Activated naive CD8-positive, alpha-beta T cell treated with anti-CD3 and anti-CD28 coated beads, Interleukin-2, amount 10 ng/mL, durations not matched to agents 7 days and 5 days (primary cell): ENCODE measurements at regions not wholly inside any gene's neighbourhood (a gene's known extent, or its start where the extent isn't known, plus 50 kb on each side); places are given as distances from the start of the nearest gene placed in this dataset.

Experiments used
- ATAC-seq: fragments of 150-1000 bp; cut with Tn5 transposase; one replicate; pipeline ENCODE4 v1.10.0; 2021; ENCODE audit warnings: low read depth, moderate library complexity
- POLR2A ChIA-PET: fragments of 350-600 bp; sonication (Branson Sonifier 250); formaldehyde crosslinking; loops from one replicate; lab custom pipeline; 2021; ENCODE audit warnings: antibody characterized with exemption; lab: Charles Lee
- DNase-seq: peaks from one replicate; pipeline ENCODE4 v3.0.0; 2021
- H3K27ac Mint-ChIP-seq: one replicate; pipeline ENCODE4 v1.8.0; 2022; ENCODE audit warnings: mild to moderate bottlenecking, mixed read lengths
- H3K27me3 Mint-ChIP-seq: one replicate; pipeline ENCODE4 v1.8.0; 2022; ENCODE audit warnings: mild to moderate bottlenecking, moderate library complexity, mixed read lengths
- H3K36me3 Mint-ChIP-seq: one replicate; pipeline ENCODE4 v1.8.0; 2021; ENCODE audit warnings: mild to moderate bottlenecking, mixed read lengths
- H3K4me1 Mint-ChIP-seq: one replicate; pipeline ENCODE4 v1.8.0; 2021; ENCODE audit warnings: mixed read lengths
- H3K4me3 Mint-ChIP-seq: one replicate; pipeline ENCODE4 v1.8.0; 2022; ENCODE audit warnings: mild to moderate bottlenecking, moderate library complexity, mixed read lengths
- H3K9me3 Mint-ChIP-seq: one replicate; pipeline ENCODE4 v1.8.0; 2021; ENCODE audit warnings: mixed read lengths

- Mint-ChIP-seq H3K9me3 (no peaks in the 10 kb centered on the region), H3K36me3 (no peaks in the 10 kb centered on the region), H3K27ac (no peak overlapping the region), H3K27me3 (no peaks in the 10 kb centered on the region), H3K4me3 (no peak overlapping the region), H3K4me1 (no peaks in the 10 kb centered on the region)
- ATAC-seq (no peak), DNase-seq (no peak)
- POLR2A ChIA-PET: no interaction called here
Measured at GRCh38 chr15:37223089-37223488, 122.7 kb upstream of the MEIS2 start.

DNA sequence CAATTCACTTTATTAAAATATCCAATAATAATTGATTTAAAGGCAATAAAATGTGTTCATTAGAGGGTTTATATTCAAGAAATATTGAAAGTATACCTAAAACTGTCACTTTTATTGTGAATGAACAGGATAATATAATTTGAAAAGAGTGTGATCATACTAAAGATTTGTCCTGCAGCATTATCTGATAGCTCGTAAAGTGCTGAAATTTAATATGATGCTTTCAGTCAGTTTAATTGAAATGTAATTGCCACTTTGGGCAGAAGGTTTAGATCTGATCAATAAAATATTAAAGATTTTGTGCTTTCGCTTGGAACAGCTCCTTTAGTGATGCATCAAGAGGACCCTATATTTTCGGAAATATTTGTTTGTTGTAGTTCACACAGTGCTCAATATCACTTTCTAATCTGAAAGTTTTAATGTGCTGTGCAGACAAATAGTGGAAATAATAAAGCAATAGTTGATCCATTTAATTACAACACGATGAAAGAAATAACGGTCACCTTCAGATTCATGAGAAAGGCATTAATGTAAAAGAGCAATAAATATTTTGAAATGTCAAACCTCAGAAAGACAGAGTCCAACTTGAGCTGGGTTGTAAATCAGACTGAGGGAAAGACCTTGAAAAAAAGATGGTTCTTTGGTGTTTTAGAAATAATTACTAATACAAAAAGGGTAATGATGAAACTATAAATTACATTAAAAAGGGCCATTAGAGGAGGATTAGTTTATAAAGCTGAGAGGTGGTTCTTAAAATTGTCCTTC, 129.7 kb upstream of the MEIS2 start:
- no peaks in the 10 kb centered on the region for H3K27me3 Mint-ChIP-seq

DNA sequence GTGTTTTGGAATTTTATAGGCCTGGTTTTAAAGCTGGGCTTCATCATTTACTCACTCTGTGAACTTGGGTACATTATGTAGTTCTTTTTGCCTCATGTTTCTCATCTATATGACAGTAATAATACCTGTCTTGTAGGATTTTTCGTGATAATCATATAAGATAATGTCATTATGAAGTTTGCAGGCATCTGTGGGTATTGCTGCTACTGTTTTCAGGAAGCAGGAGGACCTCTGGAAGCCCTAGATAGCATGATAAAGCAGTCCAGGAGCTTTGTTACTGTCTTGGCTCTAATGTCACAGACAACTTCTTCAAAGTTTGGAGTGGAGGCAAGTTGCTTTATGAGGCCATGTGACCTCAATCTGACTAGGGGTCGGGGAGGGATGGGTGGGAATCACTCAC, 145.0 kb upstream of the MEIS2 start:
- Mint-ChIP-seq H3K36me3 (no peaks in the 10 kb centered on the region), H3K27ac (no peak overlapping the region), H3K4me1 (no peaks in the 10 kb centered on the region), H3K27me3 (no peaks in the 10 kb centered on the region), H3K4me3 (no peak overlapping the region), H3K9me3 (peaks cover 2% of the 10 kb centered on the region)
- POLR2A ChIA-PET: no interaction called here
- DNase-seq (no peak), ATAC-seq (no peak)

More for the DNA sequence above, 129.7 kb upstream of the MEIS2 start:
- POLR2A ChIA-PET: no interaction called here
- Mint-ChIP-seq H3K27ac (no peak overlapping the region), H3K4me1 (no peaks in the 10 kb centered on the region), H3K36me3 (no peaks in the 10 kb centered on the region), H3K9me3 (peaks cover 1% of the 10 kb centered on the region), H3K4me3 (no peak overlapping the region)
- ATAC-seq (no peak), DNase-seq (no peak)

DNA sequence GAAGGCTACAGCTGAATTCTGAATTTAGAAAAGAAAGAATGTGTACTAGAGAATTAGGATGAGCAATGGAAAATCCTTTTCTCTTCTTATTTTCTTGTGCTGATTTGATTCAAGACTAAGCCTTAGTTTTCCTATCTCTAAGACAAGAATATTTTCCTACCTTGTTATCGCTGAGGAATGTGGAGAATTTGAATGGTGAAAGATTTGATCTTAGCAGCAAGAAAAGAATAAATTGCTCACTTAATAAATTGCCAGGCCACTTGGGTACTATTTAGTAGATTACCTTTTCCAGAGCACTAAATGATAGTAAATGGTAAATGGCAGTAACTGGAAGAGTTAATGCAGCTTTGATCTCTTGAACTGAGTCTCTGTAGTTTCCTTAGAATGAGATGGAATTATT, 145.7 kb upstream of the MEIS2 start:
- Mint-ChIP-seq H3K4me3 (no peak overlapping the region), H3K27ac (no peak overlapping the region), H3K36me3 (no peaks in the 10 kb centered on the region), H3K4me1 (no peaks in the 10 kb centered on the region), H3K9me3 (no peaks in the 10 kb centered on the region), H3K27me3 (no peaks in the 10 kb centered on the region)
- no peak for DNase-seq
- POLR2A ChIA-PET: no interaction called here
- no peak for ATAC-seq

DNA sequence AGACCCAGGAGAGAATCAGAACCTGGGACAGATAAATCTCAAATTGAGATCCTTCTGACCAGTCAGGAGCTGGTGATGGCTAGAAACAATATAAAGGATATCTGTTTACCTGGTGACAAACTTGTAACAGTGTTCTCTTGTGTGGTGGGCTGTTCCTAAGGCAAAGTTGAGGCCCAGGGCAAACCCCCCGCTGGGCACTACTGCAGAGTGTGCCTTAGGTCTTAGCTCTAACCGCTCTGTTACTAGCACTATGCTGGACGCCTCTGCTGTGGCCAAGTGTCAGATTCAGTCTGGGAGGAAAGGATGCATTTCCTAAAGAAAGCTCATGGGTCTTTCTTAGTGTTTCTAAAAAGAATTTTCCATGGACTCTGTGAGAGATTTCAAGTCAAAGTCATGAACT, 146.5 kb upstream of the MEIS2 start:
- DNase-seq: no peak
- Mint-ChIP-seq H3K36me3 (no peaks in the 10 kb centered on the region), H3K27me3 (no peaks in the 10 kb centered on the region), H3K9me3 (no peaks in the 10 kb centered on the region), H3K4me1 (no peaks in the 10 kb centered on the region), H3K4me3 (no peak overlapping the region), H3K27ac (no peak overlapping the region)
- POLR2A ChIA-PET: no interaction called here
- ATAC-seq: no peak

- POLR2A ChIA-PET: no interaction called here
- H3K4me3 Mint-ChIP-seq: no peak overlapping the region
- H3K27ac Mint-ChIP-seq: no peak overlapping the region
- peaks cover 1% of the 10 kb centered on the region for H3K9me3 Mint-ChIP-seq
- ATAC-seq: no peak
- no peaks in the 10 kb centered on the region for H3K27me3 Mint-ChIP-seq
- H3K36me3 Mint-ChIP-seq: no peaks in the 10 kb centered on the region
- no peak for DNase-seq
- no peaks in the 10 kb centered on the region for H3K4me1 Mint-ChIP-seq
Measured at GRCh38 chr15:37249249-37249648, 148.9 kb upstream of the MEIS2 start.

DNA sequence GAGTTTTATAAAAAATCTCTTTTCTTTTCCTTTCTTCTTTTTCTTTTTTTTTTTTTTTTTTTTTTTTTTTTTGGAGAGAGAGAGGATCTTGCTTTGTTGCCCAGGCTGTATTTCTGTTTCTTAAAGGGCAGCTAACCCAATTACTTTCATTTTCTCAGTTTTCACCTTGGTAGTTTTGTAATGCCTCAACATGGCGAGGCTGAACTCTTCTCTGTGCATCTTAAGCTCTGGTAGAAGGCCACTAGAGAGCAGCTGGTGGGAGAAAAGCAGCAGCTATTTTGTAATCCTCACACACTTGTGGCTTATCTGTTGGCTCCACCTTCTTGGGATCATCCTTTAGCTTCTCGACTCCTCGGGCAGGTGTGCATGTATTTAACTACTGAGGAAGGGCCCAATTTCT, 152.2 kb upstream of the MEIS2 start:
- Mint-ChIP-seq H3K4me3 (no peak overlapping the region), H3K27me3 (no peaks in the 10 kb centered on the region), H3K27ac (no peak overlapping the region), H3K36me3 (no peaks in the 10 kb centered on the region), H3K4me1 (no peaks in the 10 kb centered on the region), H3K9me3 (peaks cover 1% of the 10 kb centered on the region)
- DNase-seq (no peak), ATAC-seq (no peak)
- POLR2A ChIA-PET: no interaction called here

DNA sequence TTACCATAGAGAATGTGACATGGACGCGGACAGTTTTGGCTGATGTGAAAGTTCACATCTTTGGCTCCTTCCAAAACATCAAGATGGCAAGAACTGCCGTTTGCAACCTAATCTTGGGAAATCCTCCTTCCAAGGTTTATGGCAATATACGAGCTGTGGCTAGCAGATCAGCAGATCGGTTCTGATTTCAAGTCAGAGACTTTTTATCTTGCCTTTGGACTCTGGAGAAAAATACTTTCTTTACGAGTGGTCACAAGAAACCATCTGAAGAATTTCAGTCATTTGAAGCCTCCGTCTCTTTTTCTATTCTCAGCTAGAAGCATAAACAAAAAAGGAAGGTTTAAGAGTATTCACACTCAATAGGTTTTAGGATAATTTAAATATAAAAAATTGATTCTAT, 153.5 kb upstream of the MEIS2 start:
- POLR2A ChIA-PET: no interaction called here
- ATAC-seq (no peak), DNase-seq (no peak)
- Mint-ChIP-seq H3K27me3 (no peaks in the 10 kb centered on the region), H3K4me3 (no peak overlapping the region), H3K9me3 (peaks cover 4% of the 10 kb centered on the region), H3K4me1 (no peaks in the 10 kb centered on the region), H3K36me3 (no peaks in the 10 kb centered on the region), H3K27ac (no peak overlapping the region)

GRCh38 chr15:37260255-37260654, 159.9 kb upstream of the MEIS2 start:
- Mint-ChIP-seq H3K36me3 (no peaks in the 10 kb centered on the region), H3K27me3 (no peaks in the 10 kb centered on the region), H3K9me3 (peaks cover 7% of the 10 kb centered on the region), H3K27ac (no peak overlapping the region), H3K4me1 (no peaks in the 10 kb centered on the region), H3K4me3 (no peak overlapping the region)
- DNase-seq (no peak), ATAC-seq (no peak)
- POLR2A ChIA-PET: no interaction called here

GRCh38 chr15:37261685-37262084, 161.3 kb upstream of the MEIS2 start:
- DNase-seq: no peak
- POLR2A ChIA-PET: no interaction called here
- Mint-ChIP-seq H3K9me3 (peaks cover 7% of the 10 kb centered on the region), H3K4me3 (no peak overlapping the region), H3K27me3 (no peaks in the 10 kb centered on the region), H3K27ac (no peak overlapping the region), H3K36me3 (no peaks in the 10 kb centered on the region), H3K4me1 (no peaks in the 10 kb centered on the region)
- no peak for ATAC-seq

GRCh38 chr15:37262922-37263608, 162.7 kb upstream of the MEIS2 start:
- Mint-ChIP-seq H3K4me1 (no peaks in the 10 kb centered on the region), H3K9me3 (peaks cover 7% of the 10 kb centered on the region), H3K27me3 (no peaks in the 10 kb centered on the region), H3K4me3 (no peak overlapping the region), H3K36me3 (no peaks in the 10 kb centered on the region), H3K27ac (no peak overlapping the region)
- POLR2A ChIA-PET: no interaction called here
- ATAC-seq: no peak
- no peak for DNase-seq

DNA sequence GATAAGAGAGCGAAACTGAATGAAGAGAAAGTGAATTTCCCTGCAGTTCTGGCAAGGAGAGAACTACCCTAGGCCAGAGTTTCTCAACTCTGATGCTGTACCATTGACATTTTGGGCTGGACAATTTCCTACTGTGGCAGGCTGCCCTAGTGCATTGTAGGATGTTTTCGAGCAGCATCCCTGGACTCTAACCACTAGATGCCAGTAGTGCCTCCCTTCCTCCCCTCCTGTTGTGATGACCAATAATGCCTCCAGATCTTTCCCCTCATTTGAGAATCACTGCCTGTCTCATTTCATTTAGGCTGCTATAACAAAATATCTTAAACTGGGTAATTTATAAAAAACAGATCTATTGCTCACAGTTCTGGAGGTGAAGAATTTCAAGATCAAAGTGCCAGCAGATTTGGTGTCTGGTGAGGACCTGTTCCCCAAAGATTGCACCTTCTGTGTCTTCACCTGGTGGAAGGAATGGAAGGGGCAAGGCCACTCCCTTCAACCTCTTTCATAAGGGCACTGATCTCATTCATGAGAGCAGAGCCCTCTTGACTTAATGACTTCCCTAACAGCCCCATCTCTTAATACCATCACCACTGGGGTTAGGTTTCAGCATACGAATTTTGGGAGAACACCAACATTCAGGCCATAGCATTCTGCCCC, 188.9 kb upstream of the MEIS2 start:
- POLR2A ChIA-PET: no interaction called here
- no peaks in the 10 kb centered on the region for H3K27me3 Mint-ChIP-seq
- no peaks in the 10 kb centered on the region for H3K4me1 Mint-ChIP-seq
- DNase-seq: no peak
- H3K4me3 Mint-ChIP-seq: no peak overlapping the region
- ATAC-seq: no peak
- H3K36me3 Mint-ChIP-seq: no peaks in the 10 kb centered on the region
- no peak overlapping the region for H3K27ac Mint-ChIP-seq
- peaks cover 6% of the 10 kb centered on the region for H3K9me3 Mint-ChIP-seq

DNA sequence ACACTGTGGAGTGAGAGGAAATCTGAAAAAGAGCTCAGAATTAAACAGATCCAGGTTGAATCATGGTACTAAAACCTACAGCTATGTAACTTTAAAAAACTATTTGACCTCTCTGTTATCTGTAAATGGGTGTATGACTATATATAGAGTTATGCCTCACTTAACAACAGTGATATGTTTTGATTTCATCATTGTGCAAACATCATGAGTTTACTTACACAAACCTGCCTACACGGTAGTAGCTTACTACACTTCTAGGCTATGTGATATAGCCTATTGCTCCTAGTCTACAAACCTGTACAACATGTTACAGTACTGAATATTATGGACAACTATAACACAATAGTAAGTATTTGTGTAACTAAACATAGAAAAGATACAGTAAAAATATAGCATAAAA, 191.6 kb upstream of the MEIS2 start:
- POLR2A ChIA-PET: no interaction called here
- no peaks in the 10 kb centered on the region for H3K36me3 Mint-ChIP-seq
- DNase-seq (no peak), ATAC-seq (no peak)
- peaks cover 2% of the 10 kb centered on the region for H3K9me3 Mint-ChIP-seq
- no peak overlapping the region for H3K27ac Mint-ChIP-seq
- H3K27me3 Mint-ChIP-seq: no peaks in the 10 kb centered on the region
- H3K4me3 Mint-ChIP-seq: no peak overlapping the region
- no peaks in the 10 kb centered on the region for H3K4me1 Mint-ChIP-seq

GRCh38 chr15:37298271-37298670, 197.9 kb upstream of the MEIS2 start:
- no peak overlapping the region for H3K27ac Mint-ChIP-seq

More at GRCh38 chr15:37298271-37298670, 197.9 kb upstream of the MEIS2 start:
- no peaks in the 10 kb centered on the region for H3K36me3 Mint-ChIP-seq
- H3K27me3 Mint-ChIP-seq: no peaks in the 10 kb centered on the region
- H3K4me1 Mint-ChIP-seq: no peaks in the 10 kb centered on the region
- H3K9me3 Mint-ChIP-seq: no peaks in the 10 kb centered on the region
- ATAC-seq (no peak), DNase-seq (no peak)
- POLR2A ChIA-PET: no interaction called here
- no peak overlapping the region for H3K4me3 Mint-ChIP-seq
